ENCODE measurements at regions not wholly inside any gene's neighbourhood (a gene's known extent, or its start where the extent isn't known, plus 50 kb on each side); places are given as distances from the start of the nearest gene placed in this dataset.
"Not testable (repeated sequence)": the region's sequence is repeated elsewhere in the genome, so short reads cannot be mapped to it uniquely, and the experiment has no call there.

DNA sequence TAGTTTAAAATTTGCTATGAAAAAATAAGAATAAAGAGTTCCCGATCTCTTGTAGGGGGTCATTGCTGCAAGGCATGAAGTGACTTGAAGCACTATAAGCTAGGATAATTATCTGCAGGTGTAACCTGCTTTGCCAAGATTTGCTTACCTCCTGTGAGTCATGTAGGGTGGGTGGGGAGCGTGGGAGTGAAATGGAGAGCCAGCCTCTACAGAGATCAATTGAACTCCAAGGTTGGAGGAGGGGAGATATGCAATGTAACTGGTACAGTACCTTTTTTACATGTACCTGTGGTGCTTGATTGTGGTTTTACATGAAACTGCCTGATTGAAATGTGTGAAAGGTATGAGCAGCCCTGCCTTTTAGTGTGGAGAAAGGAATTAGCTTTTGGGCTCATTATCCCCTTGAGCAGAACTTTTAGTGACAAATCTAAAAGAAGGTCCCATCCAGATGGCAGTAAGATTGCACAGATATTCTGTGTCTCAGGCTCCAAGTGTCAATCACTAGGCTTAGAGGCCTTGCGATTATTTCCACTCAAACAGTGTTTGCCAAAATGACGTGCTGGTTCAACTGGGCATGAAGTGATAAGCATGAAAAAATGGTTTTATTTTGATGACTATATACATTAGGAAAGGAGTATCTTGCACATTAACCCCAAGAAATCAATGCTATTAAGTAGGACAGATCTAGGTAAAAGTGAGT, 138.6 kb upstream of the GRB10 start:
- ATAC-seq (ENCODE audit: poor library complexity) = no peak
- DNase-seq = no peak

DNA sequence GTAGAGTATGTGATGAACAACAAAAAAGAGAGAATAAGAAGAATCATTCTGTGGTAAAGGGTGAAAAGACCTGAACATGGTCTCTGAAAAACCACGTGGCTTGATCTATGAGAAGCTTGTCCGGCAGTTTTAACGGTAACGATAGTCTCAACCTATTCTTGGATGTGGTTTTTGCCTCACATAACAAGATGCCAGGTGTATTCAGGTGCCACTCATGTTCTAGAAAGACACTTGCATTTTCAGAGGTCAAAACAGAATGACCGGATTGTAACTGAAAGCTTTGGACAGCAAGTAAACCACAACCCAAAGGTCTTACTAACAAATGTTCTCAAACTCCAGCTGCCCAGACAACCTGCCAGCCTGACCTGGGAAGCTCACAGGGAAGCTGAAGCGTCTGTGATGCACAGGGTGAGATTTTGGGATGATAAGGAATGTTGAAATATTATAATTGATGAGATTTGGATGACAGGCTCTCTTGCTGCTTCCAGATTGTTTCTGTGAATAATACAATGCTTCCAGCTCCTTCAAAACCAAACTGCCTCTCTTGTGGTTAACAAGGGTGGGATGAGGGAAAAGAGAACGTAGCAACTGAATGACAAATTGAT, 137.4 kb upstream of the GRB10 start:
- DNase-seq = no peak
- ATAC-seq (ENCODE audit: poor library complexity) = no peak
- intact Hi-C loops (cut with DNase I) = no loop called here

More for the DNA sequence above, 138.6 kb upstream of the GRB10 start:
- intact Hi-C loops (cut with DNase I) = no loop called here

DNA sequence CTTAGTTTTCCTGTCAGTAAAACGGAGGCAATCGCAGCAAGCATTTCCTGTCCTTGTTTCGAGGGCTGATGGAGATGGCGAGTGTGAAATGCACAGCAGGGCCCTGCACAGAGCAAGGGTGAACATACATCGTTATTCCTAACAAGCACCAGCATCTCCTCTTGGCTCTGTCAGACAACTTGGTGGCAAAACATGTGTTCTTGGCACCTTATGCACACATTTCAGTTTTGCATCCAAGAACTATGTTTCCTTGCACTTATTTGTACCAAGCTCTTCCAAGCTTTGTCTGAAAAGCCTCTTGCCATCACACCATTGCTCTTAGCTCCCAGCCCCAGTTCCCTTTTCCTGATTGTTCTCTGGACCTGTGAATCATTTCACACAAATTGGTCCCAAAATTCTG, 132.9 kb upstream of the GRB10 start:
- DNase-seq (no peak), ATAC-seq (ENCODE audit: poor library complexity) (no peak)
- intact Hi-C loops (cut with DNase I) = no loop called here

DNA sequence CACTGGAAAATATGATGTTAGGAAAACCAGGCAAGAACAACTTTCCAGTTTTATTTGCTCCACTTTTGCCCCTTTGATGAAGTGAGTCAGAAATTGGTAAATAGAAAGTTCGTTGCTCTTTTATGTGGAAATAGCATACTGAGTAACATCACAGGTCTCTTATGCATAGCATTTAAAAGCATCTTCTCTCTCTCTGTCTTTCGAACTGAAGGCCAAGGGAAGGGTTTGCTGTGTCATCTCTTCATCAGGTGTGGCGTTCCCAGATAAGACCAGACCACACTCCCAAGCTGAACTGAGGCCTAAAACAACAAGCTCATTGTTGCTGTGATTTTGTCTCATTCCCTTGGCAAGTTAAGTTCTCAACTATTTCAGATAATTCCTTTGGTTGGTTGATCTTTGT, 131.8 kb upstream of the GRB10 start:
- intact Hi-C loops (cut with DNase I) = no loop called here
- ATAC-seq (ENCODE audit: poor library complexity) (no peak), DNase-seq (no peak)

DNA sequence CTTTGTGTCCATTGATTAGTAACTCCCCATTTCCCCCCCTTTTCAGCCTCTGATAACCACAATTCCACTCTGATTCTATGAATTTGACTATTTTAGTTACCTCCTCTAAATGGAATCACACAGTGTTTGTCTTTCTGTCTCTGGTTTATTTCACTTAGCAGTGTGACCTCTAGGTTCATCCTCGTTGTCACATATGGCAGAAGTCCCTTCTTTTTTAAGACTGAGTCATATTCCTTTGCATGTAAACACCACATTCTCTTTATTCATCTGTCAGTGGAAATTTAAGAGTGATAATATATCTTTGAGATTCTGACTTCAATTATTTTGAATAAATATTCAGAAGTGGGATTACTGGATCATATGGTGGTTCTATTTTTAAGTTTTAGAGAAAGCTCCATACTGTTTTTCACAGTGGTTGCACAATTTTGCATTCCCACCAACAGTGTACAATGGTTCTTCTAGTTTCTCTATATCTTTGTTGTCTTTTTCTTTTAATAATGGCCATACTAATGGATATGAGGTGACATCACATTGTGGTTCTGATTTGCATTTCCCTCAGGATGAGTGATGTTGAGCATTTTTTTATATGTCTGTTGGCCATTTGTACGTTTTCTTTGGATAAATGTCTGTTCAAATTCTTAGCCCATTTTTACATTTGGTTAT, 126.1 kb upstream of the GRB10 start:
- no peak for DNase-seq
- intact Hi-C loops (cut with DNase I) = no loop called here

DNA sequence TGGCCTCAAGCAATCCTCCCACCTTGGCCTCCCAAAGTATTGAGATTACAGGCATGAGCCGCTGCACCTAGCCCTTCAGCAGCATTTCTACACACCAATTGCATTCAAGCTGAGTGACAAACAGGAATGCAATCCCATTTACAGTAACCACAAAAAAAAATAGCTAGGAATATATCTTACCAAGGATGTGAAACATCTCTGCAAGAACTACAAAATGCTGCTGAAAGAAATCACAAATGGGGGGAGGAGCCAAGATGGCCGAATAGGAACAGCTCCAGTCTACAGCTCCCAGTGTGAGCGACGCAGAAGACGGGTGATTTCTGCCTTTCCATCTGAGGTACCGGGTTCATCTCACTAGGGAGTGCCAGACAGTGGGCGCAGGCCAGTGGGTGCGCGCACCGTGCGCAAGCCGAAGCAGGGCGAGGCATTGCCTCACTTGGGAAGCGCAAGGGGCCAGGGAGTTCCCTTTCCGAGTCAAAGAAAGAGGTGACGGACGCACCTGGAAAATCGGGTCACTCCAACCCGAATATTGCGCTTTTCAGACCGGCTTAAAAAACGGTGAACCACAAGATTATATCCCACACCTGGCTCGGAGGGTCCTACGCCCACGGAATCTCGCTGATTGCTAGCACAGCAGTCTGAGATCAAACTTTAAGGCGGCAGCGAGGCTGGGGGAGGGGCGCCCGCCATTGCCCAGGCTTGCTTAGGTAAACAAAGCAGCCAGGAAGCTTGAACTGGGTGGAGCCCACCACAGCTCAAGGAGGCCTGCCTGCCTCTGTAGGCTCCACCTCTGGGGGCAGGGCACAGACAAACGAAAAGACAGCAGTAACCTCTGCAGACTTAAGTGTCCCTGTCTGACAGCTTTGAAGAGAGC, 116.1 kb upstream of the GRB10 start:
- ATAC-seq (ENCODE audit: poor library complexity); DNase-seq; intact Hi-C loops (cut with DNase I): not testable (repeated sequence)

More for the DNA sequence above, 126.1 kb upstream of the GRB10 start:
- ATAC-seq (ENCODE audit: poor library complexity) = no peak

DNA sequence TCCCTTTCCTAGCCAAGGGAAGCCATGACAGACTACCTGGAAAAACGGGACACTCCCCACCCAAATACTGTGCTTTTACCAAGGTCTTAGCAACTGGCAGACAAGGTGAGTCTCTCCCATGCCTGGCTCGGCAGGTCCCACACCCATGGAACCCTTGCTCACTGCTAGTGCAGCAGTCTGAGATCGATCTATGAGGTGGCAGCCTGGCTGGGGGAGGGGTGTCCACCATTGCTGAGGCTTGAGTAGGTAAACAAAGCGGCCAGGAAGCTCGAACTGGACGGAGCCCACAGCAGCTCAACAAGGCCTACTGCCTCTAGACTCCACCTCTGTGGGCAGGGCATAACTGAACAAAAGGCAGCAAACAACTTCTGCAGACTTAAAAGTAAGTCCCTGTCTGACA, 104.4 kb upstream of the GRB10 start:
- ATAC-seq (ENCODE audit: poor library complexity); intact Hi-C loops (cut with DNase I); DNase-seq: not testable (repeated sequence)

DNA sequence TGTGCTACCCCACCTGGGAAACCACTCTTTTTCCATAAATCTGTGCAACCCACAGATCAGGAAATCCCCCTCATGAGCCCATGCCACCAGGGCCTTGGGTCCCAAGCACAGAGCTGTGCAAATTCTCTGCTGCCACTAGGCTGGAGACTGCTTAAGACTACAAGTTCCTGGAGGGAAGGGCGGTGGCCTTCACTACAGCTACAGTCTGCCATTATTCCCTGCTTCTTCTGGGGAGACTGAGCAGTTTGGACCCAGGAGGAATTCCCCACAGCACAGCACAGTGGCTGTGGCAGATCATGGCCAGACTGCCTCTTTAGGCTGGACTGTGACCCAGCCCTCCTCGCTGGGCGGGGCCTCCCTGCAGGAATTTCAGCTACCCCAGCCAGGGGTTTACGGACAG, 89.7 kb upstream of the GRB10 start:
- ATAC-seq (ENCODE audit: poor library complexity) (no peak), DNase-seq (no peak)
- intact Hi-C loops (cut with DNase I) = no loop called here

DNA sequence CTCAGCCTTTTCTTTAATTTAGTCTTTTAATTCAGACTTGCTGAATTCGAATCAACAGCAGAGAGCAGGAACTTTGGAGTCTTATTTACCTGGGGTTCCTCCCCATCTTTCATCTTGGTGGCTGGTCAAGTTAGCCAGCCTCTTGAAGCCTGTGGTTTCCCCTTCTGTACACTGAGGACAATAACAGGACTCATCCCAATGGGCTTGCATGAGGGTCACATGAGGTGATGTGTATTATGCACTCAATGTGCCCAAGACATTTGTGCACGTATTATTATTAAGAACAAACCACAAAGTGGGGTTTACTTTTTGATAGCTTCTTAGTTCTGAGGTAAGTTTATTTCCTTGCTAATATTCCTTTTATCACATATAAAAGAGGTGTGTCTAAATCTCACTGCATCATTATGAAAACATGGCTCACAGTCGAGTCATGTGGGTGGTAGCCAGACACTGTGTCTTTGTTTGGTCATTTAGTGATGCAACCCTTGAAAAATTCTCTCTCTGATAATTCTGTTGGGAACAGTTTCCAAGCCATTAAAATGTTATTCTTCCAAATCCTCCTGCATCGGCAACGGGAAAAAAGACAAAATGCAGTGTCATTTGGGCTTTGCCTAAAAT, 86.5 kb upstream of the GRB10 start:
- intact Hi-C loops (cut with DNase I) = no loop called here
- DNase-seq (no peak), ATAC-seq (ENCODE audit: poor library complexity) (peak; percentile 76)

DNA sequence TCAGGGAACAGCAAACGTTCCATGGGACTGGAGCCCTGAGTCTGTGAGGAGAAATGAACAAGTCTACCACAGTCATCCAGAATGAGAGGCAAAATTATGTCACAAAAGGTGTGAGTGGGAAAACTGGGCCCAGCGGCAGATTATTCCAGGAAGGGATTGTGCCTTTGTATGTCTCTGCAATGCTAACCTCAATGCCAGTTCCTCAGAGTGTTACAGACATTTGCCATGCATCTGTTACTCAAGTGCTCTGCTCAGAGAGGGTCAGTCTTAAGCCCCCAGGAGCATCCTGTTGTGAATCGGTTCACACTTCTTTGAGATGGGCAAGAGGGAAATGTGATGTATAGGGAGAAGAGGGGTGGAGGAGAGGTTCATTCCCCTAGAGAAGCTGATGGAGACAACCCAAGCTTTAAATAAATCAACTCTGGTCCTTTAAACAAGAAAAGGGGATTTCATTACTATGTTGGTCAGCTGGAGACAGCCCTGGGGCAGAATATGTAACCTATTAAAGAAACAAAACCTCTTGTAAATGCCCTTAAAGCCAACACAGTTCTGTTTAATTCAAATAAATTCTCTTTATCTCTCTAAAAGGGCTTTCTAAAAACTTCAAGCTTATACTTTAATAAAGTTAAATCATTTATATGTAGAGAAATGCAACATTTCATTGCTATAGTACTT, 85.9 kb upstream of the GRB10 start:
- DNase-seq (no peak), ATAC-seq (ENCODE audit: poor library complexity) (no peak)
- intact Hi-C loops (cut with DNase I) = no loop called here

DNA sequence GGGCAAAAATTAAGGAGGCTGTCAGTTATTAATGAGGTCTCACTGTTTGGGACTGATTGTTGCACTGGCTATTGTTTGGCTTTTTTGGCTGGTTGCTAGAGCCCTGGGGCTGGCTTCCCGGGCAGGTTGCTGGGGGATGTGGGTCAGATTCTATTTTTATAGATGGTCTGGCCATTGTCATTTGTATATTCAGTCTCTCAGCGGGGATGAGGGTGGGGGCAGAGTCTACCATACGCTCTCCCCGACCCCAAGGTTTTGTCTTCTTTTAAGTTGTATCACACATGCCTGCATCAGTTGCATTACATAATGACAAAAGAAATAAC, 84.3 kb upstream of the GRB10 start:
- ATAC-seq (ENCODE audit: poor library complexity) (peak; percentile 68), DNase-seq (no peak)
- intact Hi-C loops (cut with DNase I) = no loop called here

DNA sequence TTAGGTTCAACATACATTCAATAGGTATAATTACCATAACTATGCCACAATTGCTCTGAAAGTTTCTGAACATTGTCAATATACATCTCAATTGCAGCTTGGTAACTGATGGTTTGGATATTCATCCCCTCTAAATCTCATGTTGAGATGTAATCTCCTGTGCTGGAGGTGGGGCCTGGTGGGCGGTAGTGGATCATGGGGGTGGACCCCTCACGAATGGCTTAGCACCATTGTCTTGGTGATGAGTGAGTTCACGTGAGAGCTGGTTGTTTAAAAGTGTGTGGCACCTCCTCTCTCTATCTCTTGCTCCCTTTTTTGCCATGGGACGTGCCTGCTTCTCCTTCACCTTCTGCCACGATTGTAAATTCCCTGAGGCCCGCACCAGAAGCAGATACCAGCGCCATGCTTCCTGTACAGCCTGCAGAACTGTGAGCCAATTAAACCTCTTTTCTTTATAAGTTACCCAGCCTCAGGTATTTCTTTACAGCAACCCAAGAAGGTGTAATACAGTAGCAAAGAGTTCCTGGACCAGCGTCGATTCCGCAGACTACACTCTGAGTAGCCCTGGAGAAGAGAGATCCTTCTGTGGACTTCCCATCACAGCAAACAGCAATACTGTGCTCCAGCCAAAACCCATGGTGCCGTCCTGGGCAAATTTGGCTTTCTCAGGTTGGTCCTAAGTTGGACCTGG, 83.8 kb upstream of the GRB10 start:
- ATAC-seq (ENCODE audit: poor library complexity) (peak; percentile 30), DNase-seq (no peak)
- intact Hi-C loops (cut with DNase I) = no loop called here

DNA sequence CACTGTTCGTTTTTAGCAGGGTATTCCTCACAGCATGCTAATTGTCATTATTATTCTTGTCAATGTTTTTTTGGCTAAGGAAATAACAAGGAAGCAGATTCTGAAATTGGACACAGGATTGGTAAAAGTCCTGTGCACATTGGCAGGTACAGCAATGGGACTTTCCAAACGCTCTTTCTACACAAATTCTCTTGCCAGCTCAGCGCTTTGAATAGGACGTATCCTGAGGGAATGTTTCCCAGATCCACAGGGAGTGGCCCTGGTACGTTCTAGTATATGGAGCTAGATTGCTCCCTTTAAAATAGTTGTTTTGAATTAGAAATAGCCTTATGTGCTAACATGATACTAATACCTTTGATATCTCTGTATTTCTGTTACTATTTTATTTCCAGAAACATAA, 82.8 kb upstream of the GRB10 start:
- DNase-seq = no peak
- no peak for ATAC-seq (ENCODE audit: poor library complexity)
- intact Hi-C loops (cut with DNase I) = no loop called here

DNA sequence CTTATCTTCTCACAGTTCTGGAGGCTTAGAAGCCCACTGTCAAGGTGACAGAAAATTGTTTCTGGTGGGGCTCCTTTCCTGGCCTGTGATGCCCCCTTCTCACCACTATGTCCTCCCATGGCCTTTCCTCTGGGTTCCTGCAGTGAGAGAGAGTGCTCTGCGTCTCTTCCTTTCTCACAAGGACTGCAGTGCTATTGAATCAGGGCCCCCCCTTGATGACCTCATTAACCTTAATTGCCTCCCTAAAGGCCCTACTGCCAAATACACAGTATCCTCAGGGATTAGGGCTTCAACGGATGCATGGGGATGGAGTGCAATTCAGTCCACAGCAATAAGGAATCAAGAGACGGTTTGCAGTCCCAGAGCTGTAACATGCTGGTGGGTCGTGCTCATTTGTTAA, 82.0 kb upstream of the GRB10 start:
- DNase-seq = no peak
- no peak for ATAC-seq (ENCODE audit: poor library complexity)
- intact Hi-C loops (cut with DNase I) = no loop called here

DNA sequence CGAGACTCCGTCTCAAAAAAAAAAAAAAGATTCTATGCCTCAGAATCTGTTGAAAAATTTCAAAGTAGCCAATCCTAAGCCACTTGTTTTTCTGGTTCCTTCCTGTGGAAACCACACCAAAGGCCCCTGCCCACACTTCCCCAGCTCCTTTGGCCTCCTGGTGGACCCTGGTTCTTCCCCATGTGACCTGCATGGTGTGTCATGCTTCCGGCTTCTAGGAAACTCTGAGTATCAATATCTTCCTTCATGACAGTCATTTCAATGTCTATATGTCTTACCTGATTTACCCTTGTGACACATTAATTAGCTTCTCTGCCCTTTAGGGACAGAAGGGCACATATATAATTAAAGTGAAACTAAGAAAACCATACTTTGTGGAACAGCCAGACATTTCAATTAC, 80.4 kb upstream of the GRB10 start:
- ATAC-seq (ENCODE audit: poor library complexity) = no peak
- no peak for DNase-seq

DNA sequence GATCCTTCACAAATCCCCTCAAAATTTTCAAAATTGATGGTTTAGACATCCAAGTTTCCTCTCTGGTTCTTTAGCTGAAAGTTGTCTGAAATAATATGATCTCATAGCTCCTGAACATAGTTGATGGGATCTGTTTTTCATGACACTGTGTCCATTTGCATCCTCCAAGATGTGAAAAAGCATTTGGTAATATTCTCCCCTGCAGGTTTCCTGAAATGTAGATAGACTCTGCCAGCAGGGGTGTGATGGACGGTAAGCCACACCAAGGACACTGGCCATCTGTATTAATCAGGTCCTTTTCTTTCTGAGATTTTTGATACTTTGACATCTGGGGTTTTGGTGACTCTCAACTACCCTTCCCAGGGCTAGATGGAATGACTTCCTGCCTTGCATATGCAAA, 79.6 kb upstream of the GRB10 start:
- no peak for DNase-seq
- intact Hi-C loops (cut with DNase I) = no loop called here
- no peak for ATAC-seq (ENCODE audit: poor library complexity)

More for the DNA sequence above, 80.4 kb upstream of the GRB10 start:
- intact Hi-C loops (cut with DNase I) = no loop called here

DNA sequence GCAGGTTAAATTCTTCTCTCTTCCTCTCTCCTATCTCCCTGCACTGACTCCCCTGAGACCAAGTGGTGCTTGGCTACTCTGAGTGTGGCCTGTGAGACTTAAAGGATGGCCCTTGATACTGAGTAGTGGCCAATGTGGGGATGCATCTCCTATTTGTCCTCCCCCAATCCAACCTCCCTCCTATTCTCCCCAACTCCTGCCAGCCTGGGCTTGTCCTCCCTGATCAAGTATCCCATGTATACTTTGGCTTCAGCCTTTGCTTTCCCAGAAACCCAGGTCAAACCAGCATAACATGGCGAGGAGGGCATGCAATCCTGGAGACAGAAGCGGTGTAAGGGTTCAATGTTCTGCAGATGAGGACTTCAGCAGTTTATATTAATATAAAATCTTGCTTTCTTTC, 77.9 kb upstream of the GRB10 start:
- no peak for DNase-seq
- no peak for ATAC-seq (ENCODE audit: poor library complexity)
- intact Hi-C loops (cut with DNase I) = no loop called here

DNA sequence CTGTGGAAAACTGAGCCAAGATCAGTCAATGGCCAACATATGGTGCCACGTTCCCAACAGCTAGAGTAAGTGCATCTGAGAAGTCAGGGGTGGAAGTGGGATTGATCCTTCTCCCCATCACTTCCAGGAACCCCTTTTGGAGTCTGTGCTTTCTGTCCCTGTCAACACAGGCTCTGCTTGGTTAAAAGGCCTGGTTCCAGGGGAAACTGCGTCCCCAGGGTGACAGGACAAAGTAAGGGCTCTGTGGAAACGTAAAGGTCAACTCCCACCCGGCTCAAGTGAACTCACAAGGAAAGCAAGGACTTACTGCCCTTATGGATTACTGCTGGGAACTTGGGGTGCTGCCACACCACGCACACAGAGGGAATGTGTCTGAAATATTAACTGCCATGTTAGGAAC, 77.5 kb upstream of the GRB10 start:
- DNase-seq (no peak), ATAC-seq (ENCODE audit: poor library complexity) (no peak)
- intact Hi-C loops (cut with DNase I) = no loop called here
